ENCODE measurements at regions not wholly inside any gene's neighbourhood (a gene's known extent, or its start where the extent isn't known, plus 50 kb on each side); places are given as distances from the start of the nearest gene placed in this dataset.

DNA sequence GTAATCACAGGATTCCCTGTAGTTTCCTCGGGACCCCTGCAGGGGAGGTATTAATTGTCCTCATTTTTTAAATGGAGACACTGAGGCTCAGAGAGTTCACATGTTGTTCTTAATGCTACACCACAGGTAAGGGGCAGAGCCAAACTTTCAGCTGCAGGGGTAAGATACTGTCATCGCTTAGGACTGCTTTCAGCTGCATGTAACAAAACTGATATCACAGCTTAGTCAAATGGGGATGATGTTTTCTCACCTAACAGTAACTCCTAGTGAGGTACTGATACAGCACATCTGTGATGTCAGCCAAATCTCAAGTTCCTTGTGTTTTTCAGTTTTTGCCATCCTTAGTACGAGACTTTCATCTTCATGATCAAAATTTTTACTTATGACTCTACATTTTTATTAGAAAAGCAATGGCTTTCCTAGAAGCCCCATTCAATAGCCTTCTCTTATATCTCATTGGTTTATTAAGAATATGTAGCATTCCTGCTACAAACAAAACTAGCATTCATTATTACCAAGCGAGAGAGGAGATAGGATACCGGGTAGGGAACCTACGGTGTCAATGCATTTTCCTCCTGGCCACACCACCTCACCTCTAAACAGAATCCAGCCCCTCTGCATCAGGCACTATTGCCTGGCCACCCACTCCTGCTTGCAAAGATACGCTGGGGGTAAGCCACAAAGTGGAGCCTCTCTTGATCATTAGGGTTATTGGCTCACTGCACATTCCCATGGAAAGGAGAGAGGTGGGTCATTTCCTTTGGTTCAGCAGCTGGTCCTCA lies 557.5 kb downstream of the CD83 start:
- TF ChIP-seq EZH2 (IDR thresholded peaks at IDR 0.05; ENCODE audit: low read depth, unreplicated experiment), result no peak
- TF ChIP-seq NANOG (IDR thresholded peaks at IDR 0.05; ENCODE audit: borderline replicate concordance), result no peak
- TF ChIP-seq POLR2AphosphoS5 (IDR thresholded peaks at IDR 0.05; ENCODE audit: low read depth), result no peak
- no peak for TF ChIP-seq ZNF462 (CRISPR knock-in tag; IDR thresholded peaks at IDR 0.05)
- no peak for TF ChIP-seq EZH2phosphoT487 (IDR thresholded peaks at IDR 0.05; ENCODE audit: unreplicated experiment)
- no peak for TF ChIP-seq STAT1 (IDR thresholded peaks at IDR 0.05; ENCODE audit: unreplicated experiment)
- TF ChIP-seq, protein P1, sequence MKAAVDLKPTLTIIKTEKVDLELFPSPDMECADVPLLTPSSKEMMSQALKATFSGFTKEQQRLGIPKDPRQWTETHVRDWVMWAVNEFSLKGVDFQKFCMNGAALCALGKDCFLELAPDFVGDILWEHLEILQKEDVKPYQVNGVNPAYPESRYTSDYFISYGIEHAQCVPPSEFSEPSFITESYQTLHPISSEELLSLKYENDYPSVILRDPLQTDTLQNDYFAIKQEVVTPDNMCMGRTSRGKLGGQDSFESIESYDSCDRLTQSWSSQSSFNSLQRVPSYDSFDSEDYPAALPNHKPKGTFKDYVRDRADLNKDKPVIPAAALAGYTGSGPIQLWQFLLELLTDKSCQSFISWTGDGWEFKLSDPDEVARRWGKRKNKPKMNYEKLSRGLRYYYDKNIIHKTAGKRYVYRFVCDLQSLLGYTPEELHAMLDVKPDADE (IDR thresholded peaks at IDR 0.05), result no peak
- TF ChIP-seq, protein P2, sequence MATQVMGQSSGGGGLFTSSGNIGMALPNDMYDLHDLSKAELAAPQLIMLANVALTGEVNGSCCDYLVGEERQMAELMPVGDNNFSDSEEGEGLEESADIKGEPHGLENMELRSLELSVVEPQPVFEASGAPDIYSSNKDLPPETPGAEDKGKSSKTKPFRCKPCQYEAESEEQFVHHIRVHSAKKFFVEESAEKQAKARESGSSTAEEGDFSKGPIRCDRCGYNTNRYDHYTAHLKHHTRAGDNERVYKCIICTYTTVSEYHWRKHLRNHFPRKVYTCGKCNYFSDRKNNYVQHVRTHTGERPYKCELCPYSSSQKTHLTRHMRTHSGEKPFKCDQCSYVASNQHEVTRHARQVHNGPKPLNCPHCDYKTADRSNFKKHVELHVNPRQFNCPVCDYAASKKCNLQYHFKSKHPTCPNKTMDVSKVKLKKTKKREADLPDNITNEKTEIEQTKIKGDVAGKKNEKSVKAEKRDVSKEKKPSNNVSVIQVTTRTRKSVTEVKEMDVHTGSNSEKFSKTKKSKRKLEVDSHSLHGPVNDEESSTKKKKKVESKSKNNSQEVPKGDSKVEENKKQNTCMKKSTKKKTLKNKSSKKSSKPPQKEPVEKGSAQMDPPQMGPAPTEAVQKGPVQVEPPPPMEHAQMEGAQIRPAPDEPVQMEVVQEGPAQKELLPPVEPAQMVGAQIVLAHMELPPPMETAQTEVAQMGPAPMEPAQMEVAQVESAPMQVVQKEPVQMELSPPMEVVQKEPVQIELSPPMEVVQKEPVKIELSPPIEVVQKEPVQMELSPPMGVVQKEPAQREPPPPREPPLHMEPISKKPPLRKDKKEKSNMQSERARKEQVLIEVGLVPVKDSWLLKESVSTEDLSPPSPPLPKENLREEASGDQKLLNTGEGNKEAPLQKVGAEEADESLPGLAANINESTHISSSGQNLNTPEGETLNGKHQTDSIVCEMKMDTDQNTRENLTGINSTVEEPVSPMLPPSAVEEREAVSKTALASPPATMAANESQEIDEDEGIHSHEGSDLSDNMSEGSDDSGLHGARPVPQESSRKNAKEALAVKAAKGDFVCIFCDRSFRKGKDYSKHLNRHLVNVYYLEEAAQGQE (IDR thresholded peaks at IDR 0.05; ENCODE audit: unreplicated experiment), result no peak
- TF ChIP-seq ZNF114 (CRISPR knock-in tag; IDR thresholded peaks at IDR 0.05), result no peak
- TF ChIP-seq CREB1 (CRISPR knock-in tag; IDR thresholded peaks at IDR 0.05; ENCODE audit: low read depth), result no peak
- TF ChIP-seq CTCF (conservative IDR thresholded peaks at IDR 0.05; ENCODE audit: low read depth in 2 of 2), result no peak
- no peak for TF ChIP-seq JUNB (IDR thresholded peaks at IDR 0.05; ENCODE audit: unreplicated experiment)
- TF ChIP-seq ZNF331 (CRISPR knock-in tag; IDR thresholded peaks at IDR 0.05; ENCODE audit: low read depth), result no peak
- Histone ChIP-seq H3K79me2 (replicated peaks; ENCODE audit: insufficient read depth) (no peaks in the 10 kb centered on the region), H3K27me3 (ENCODE audit: insufficient read depth) (no peaks in the 10 kb centered on the region), H4K20me1 (replicated peaks; ENCODE audit: insufficient read depth) (no peaks in the 10 kb centered on the region), H2AFZ (no peak overlapping the region), H3K9me2 (ENCODE audit: insufficient read depth) (peaks cover 4% of the 10 kb centered on the region; the same call in 1 of the 2 replicates), H3K4me3 (no peak overlapping the region), H3K4me1 (ENCODE audit: insufficient read depth) (peaks cover 12% of the 10 kb centered on the region), H3K36me3 (ENCODE audit: insufficient read depth) (no peaks in the 10 kb centered on the region; the same call in 1 of the 2 replicates), H3K27ac (ENCODE audit: low read depth) (no peak overlapping the region), H3K4me2 (no peak overlapping the region), H3F3A (replicated peaks; ENCODE audit: low read depth) (no peaks in the 10 kb centered on the region)
- no peak for DNase-seq (ENCODE audit: low spot score)
- ATAC-seq, result no peak
- Mint-ChIP-seq H3K27ac (no peak overlapping the region), H3K4me1 (peaks cover 10% of the 10 kb centered on the region), H3K36me3 (ENCODE audit: low read depth) (no peaks in the 10 kb centered on the region), H3K4me3 (no peak overlapping the region), H3K27me3 (ENCODE audit: insufficient read depth, low read depth, poor library complexity) (peaks cover 3% of the 10 kb centered on the region), H3K9me3 (no peaks in the 10 kb centered on the region)
